ENCODE measurements at regions not wholly inside any gene's neighbourhood (a gene's known extent, or its start where the extent isn't known, plus 50 kb on each side); places are given as distances from the start of the nearest gene placed in this dataset.
A peak's percentile ranks its signal among the peaks of the same experiment; 100 is the strongest.

DNA sequence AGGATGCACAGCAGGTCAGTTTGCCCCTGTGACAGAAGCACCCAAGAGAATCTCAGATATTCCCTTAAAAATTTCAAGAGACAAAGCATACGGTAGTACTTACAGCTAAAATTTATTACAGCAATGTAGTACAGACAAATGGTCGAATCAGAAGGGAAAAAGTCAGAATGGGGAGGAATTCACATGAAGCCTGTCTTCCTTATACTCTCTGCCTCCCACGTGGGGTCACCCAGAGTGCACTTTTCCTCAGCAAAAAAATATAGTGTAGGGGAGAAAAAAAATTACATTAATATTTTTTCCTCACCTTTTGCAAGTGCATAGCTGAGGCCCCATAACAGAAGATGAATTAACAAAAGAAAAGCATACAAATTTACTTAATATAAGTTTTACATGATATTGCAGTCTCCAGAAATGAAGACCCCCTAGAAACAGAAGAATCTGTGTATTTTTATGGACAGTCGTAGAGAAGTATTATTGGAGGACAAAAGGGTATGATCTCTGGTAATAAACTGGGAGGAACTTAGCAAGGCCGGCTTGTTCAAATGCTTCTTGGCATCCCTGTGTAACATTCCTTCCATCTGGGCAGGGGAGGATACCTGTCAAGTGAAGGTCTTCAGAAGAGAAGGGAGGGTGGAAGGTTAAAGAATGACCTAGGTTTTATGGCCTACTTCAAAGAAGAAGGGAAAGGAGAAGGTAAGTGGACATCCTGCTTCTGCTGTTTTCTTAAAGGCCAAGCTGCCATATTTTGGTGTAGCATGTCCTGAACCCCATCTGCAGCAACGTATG lies 270.6 kb upstream of the MAGI2 start:
- no peaks in the 10 kb centered on the region for H3K27me3 ChIP-seq (ENCODE audit: control insufficient read depth, insufficient read depth, low read length)
- TF ChIP-seq CTCF (IDR thresholded peaks at IDR 0.05; ENCODE audit: borderline replicate concordance, extremely low read depth, insufficient read depth) = no peak
- H3K36me3 ChIP-seq (ENCODE audit: control insufficient read depth in 2 of 3, insufficient read depth in 3 of 3, low read length in 3 of 3) = no peaks in the 10 kb centered on the region
- no peaks in the 10 kb centered on the region for H3K9me3 ChIP-seq (ENCODE audit: control insufficient read depth in 2 of 3, insufficient read depth in 1 of 3, low read length in 3 of 3)
- intact Hi-C loops (cut with DNase I) = no loop called here
- H3K4me1 ChIP-seq (ENCODE audit: control insufficient read depth in 2 of 3, insufficient read depth in 2 of 3, low read depth in 1 of 3, low read length in 3 of 3) = no peaks in the 10 kb centered on the region
- DNase-seq (peak in 3 of 5 donors; percentile 14 to 66 (median 65)), FAIRE-seq (no peak)
- no peak overlapping the region for H3K27ac ChIP-seq (ENCODE audit: low read depth in 2 of 2, low read length in 2 of 2)
- H3K4me3 ChIP-seq (ENCODE audit: low read length in 3 of 3) = no peak overlapping the region
- no peak overlapping the region for H3K9ac ChIP-seq (ENCODE audit: low read length in 3 of 3)

DNA sequence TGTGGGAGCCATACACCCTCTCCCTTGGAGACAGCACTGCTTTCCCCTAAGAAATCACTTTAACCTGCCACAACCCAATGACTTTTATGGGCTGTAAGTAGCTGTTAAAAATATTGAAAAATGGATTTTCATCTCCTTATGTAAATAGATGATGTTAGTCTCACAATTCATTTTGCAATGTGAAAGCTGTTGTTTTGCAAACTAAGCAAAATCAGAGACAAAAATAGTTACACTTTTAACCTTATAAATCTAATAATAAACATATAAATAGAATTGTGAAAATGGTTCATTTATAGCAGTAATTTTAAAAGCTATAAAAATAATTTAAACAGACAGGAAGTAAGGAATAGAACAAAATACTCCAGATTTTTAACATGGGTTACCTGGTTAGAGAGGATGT lies 268.8 kb upstream of the MAGI2 start:
- no peak for TF ChIP-seq CTCF (IDR thresholded peaks at IDR 0.05; ENCODE audit: borderline replicate concordance, extremely low read depth, insufficient read depth)
- Histone ChIP-seq H3K36me3 (ENCODE audit: control insufficient read depth in 2 of 3, insufficient read depth in 3 of 3, low read length in 3 of 3) (no peaks in the 10 kb centered on the region), H3K9me3 (ENCODE audit: control insufficient read depth in 2 of 3, insufficient read depth in 1 of 3, low read length in 3 of 3) (no peaks in the 10 kb centered on the region), H3K27ac (ENCODE audit: low read depth in 2 of 2, low read length in 2 of 2) (no peak overlapping the region), H3K9ac (ENCODE audit: low read length in 3 of 3) (no peak overlapping the region), H3K27me3 (ENCODE audit: control insufficient read depth, insufficient read depth, low read length) (no peaks in the 10 kb centered on the region), H3K4me1 (ENCODE audit: control insufficient read depth in 2 of 3, insufficient read depth in 2 of 3, low read depth in 1 of 3, low read length in 3 of 3) (no peaks in the 10 kb centered on the region), H3K4me3 (ENCODE audit: low read length in 3 of 3) (no peak overlapping the region)
- intact Hi-C loops (cut with DNase I) = no loop called here
- DNase-seq (no peak), FAIRE-seq (peak; percentile 37)

GRCh38 chr7:79719216-79719615 lies 265.7 kb upstream of the MAGI2 start:
- no peak for FAIRE-seq
- Histone ChIP-seq H3K27me3 (ENCODE audit: control insufficient read depth, insufficient read depth, low read length) (no peaks in the 10 kb centered on the region), H3K4me1 (ENCODE audit: control insufficient read depth in 2 of 3, insufficient read depth in 2 of 3, low read depth in 1 of 3, low read length in 3 of 3) (no peaks in the 10 kb centered on the region), H3K36me3 (ENCODE audit: control insufficient read depth in 2 of 3, insufficient read depth in 3 of 3, low read length in 3 of 3) (no peaks in the 10 kb centered on the region), H3K9me3 (ENCODE audit: control insufficient read depth in 2 of 3, insufficient read depth in 1 of 3, low read length in 3 of 3) (no peaks in the 10 kb centered on the region), H3K9ac (ENCODE audit: low read length in 3 of 3) (no peak overlapping the region), H3K27ac (ENCODE audit: low read depth in 2 of 2, low read length in 2 of 2) (no peak overlapping the region), H3K4me3 (ENCODE audit: low read length in 3 of 3) (no peak overlapping the region)
- DNase-seq = no peak
- TF ChIP-seq CTCF (IDR thresholded peaks at IDR 0.05; ENCODE audit: borderline replicate concordance, extremely low read depth, insufficient read depth) = no peak
- intact Hi-C loops (cut with DNase I) = no loop called here

GRCh38 chr7:79716329-79716728 lies 262.9 kb upstream of the MAGI2 start:
- Histone ChIP-seq H3K4me3 (ENCODE audit: low read length in 3 of 3) (no peak overlapping the region), H3K9ac (ENCODE audit: low read length in 3 of 3) (no peak overlapping the region), H3K27ac (ENCODE audit: low read depth in 2 of 2, low read length in 2 of 2) (no peak overlapping the region), H3K4me1 (ENCODE audit: control insufficient read depth in 2 of 3, insufficient read depth in 2 of 3, low read depth in 1 of 3, low read length in 3 of 3) (no peaks in the 10 kb centered on the region), H3K36me3 (ENCODE audit: control insufficient read depth in 2 of 3, insufficient read depth in 3 of 3, low read length in 3 of 3) (no peaks in the 10 kb centered on the region), H3K27me3 (ENCODE audit: control insufficient read depth, insufficient read depth, low read length) (no peaks in the 10 kb centered on the region), H3K9me3 (ENCODE audit: control insufficient read depth in 2 of 3, insufficient read depth in 1 of 3, low read length in 3 of 3) (no peaks in the 10 kb centered on the region)
- intact Hi-C loops (cut with DNase I) = no loop called here
- FAIRE-seq (no peak), DNase-seq (no peak)
- no peak for TF ChIP-seq CTCF (IDR thresholded peaks at IDR 0.05; ENCODE audit: borderline replicate concordance, extremely low read depth, insufficient read depth)
